SK-N-SH (cell line): ENCODE measurements at regions not wholly inside any gene's neighbourhood (a gene's known extent, or its start where the extent isn't known, plus 50 kb on each side); places are given as distances from the start of the nearest gene placed in this dataset.

ENCODE experiments used
- CTCF ChIP-seq: fragments of 200-600 bp; sonication (generic); IDR thresholded peaks from 2 replicates; pipeline ENCODE4 v1.6.1; 2017; ENCODE audit warnings: antibody characterized with exemption, mild to moderate bottlenecking, moderate library complexity
- EP300 ChIP-seq, 2 experiments: IDR thresholded peaks; 2 replicates each; pipeline versions ENCODE4 v1.4.0 to v1.6.1; 2012; ENCODE audit warnings: borderline replicate concordance in 1 of 2, low read depth in 1 of 2, low read length in 1 of 2
- NRF1 ChIP-seq: IDR thresholded peaks from 2 replicates; pipeline ENCODE4 v1.6.1; 2012; ENCODE audit warnings: low read depth, mild to moderate bottlenecking, low read length
- TCF12 ChIP-seq: IDR thresholded peaks from 2 replicates; pipeline ENCODE4 v1.4.0; 2012

DNA sequence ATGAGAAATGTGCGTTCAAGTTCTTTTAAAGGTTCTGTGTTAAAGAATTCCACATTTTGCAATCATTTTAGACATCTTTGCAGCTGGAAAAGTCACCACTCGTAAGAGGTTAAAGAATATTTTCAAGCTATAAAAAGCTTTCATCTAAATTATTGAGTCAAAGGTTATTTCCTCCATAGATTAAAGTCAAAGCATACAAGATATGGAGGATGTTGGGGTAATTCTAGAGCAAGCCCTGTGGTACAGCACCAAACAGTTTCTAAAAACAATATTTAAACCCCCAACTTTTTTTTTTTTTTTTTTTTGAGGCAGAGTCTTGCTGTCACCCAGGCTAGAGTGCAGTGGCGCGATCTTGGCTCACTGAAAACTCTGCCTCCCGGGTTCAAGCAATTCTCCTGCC, 1299.8 kb upstream of the TMEM132C start:
- TF ChIP-seq EP300 (IDR thresholded peaks at IDR 0.05; ENCODE audit: borderline replicate concordance in 1 of 2, low read depth in 1 of 2, low read length in 1 of 2): no peak
- TF ChIP-seq NRF1: no peak
- TF ChIP-seq TCF12: no peak
- no peak for TF ChIP-seq CTCF
